Right ventricle myocardium superior (tissue), 1 donor: ENCODE measurements at regions not wholly inside any gene's neighbourhood (a gene's known extent, or its start where the extent isn't known, plus 50 kb on each side); places are given as distances from the start of the nearest gene placed in this dataset.

Source experiments
- ATAC-seq: fragments of 200-7000 bp; cut with Tn5 transposase; one replicate; pipeline ENCODE4 v1.9.1; 2020; ENCODE audit warnings: mild to moderate bottlenecking; ENCODE audit not compliant: poor library complexity
- DNase-seq: peaks from one replicate; pipeline ENCODE4 v3.0.0-alpha.2; 2020
- intact Hi-C: fragments of 100-400 bp; cut with DNase I; formaldehyde crosslinking; loops from one replicate; pipeline ENCODE4 v1.11.2; 2022
- donor health status: DM: no; HTN: yes; CAD: no; lungs with severe emphysema.

DNA sequence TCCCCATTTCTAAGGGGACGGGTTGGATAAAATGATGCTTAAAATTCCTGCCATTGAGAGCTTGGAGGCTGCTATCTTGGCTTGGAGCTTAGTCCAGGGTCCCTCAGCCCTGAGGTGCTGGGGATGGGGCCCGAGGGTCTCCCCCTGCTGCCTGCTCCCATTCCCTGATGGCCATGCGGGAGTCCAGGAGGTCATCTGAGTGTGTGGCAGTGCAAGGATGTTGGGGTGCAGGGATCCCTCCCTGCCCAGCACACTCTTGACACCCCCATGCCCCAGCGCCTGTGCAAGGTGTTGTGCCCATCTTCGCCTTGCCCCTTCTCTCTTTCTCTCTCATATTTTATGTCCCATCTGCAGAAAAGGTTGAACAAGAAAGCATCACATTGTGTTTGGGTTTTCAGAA lies 90.4 kb downstream of the IRF8 start:
- intact Hi-C loops, result no loop called here

DNA sequence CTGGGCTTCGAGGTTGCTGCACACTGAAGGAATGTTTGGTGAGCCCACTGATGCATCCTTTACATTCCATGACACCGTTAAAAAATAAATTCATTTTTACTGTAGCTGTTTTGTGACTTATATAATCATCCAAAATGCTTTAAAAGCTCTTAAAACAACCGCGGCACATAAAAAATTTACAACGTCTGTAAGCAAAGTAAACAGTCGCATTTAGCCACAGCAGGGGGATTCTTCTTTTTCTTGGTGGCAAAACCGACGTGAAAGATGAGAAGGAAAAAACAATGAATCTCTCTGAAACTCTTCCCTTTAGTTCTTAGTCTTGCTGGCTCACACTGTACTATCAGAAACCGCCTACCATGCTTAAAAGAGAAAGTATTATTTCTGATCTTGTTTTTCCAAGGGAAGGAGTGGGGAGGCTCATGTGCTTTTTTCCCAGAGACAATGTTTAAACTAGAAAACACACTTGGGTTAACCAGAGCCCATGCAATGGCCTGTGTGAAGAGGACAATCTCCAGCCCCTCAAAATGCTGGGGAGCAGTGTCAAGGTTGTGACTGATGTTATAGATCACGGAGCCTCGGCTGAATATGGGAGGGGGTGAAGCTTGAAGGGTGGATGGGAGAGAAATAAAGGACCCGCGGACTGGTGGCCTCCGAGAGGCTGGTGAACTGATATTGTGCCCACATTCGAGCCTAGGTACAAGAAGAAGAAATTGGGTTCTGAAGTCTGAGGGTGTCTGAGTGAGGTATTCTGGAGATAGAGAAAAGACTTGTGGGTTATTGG lies 91.1 kb downstream of the IRF8 start:
- DNase-seq, result no peak
- no peak for ATAC-seq
- intact Hi-C loops, result no loop called here

More for the DNA sequence above, 90.4 kb downstream of the IRF8 start:
- no peak for ATAC-seq
- DNase-seq, result no peak

DNA sequence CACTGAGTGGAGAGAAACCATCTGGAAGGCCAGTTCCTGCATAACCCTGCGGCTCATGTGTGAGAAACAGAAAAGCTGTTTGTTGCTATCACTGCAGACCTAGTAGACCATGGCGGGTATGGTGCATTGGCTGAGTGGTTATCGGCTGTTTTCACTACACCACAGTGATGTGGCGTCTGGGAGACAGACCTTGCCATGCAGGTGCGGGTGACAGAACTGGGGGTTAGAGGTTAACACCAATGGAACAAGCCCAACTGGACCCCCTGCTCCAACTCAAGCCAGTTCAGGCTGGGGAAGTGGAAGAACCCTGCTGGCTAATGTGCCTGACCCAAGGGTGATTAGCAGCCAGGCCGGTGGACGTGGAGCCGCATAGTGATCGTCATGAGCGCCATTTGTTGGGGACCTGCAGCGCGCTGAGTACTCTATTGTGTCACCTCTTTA lies 91.9 kb downstream of the IRF8 start:
- ATAC-seq (no peak), DNase-seq (no peak)
- intact Hi-C loops, result no loop called here

DNA sequence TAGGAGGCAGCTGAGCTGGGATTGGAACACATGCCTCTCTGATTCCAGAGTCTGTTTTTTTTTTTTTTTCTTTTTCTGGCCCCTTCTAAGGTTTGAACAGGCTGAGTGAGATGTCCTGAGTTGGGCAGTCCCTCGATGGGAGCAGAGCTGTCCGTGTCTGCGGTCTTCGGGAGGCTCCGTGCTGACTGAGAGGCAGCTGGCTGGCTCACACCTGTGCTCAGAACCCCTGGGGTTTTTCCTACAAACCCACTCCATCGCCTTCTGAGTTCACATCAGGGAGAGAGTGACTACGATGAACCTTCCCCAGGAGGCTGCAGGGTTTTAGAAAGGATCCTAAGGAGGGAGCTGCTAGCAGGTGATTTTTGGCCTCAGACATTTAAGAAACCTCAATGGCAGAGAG lies 92.5 kb downstream of the IRF8 start:
- DNase-seq (no peak), ATAC-seq (no peak)
- intact Hi-C loops, result no loop called here

DNA sequence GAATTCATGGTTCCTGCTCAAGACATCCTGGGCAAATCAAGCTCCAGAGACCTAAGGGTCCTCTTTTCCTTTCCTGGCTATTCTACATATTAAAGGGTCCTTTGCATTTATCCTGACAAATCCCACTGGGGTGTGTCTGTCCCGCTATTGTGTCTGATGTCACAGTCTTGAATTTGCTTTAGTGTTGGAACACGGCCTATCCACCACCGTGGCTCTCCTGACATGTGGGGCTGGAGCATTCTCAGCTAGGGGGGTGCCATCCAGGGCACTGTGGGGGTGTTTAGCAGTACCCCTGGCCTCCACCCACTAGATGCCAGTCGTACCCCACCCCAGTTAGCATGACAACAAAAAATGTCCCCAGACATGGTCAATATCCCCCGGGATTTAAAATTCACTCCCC lies 92.9 kb downstream of the IRF8 start:
- intact Hi-C loops, result no loop called here
- ATAC-seq, result no peak

DNA sequence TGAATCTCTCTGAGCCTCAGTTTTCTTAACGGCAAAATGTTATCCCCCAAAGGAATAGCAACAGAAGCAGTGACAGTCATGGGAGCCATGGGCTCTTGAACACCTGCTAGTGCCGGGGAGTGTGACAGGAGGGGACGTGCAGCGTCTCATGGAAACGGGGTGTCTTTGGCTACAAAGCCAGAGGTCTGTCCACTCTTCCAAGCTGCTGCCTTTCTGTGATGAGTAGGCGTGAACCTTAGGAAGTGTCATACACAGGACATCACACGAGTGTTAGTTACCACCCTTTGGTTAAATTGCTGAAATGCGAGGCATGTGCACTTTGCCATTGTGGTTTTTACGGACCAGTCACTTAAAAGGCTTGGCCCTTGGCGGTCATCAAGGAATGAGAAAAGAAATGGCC lies 93.4 kb downstream of the IRF8 start:
- DNase-seq (no peak), ATAC-seq (no peak)
- intact Hi-C loops, result no loop called here

More for the DNA sequence above, 92.9 kb downstream of the IRF8 start:
- no peak for DNase-seq

DNA sequence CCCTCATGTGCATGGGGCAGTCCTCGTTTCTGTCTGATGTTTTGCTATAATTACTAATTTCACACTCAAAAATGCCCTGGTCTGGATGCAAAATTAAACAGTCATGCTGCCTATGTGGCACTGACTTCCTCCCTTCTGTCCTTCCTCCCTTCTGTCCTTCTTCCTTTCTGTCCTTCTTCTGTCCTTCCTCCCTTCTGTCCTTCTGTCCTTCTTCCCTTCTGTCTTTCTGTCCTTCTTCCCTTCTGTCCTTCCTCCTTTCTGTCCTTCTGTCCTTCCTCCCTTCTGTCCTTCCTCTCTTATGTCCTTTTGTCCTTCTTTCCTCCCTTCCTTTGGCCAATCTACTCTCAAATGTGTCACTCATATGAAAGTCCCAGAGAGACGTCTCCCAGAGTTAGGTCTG lies 93.8 kb downstream of the IRF8 start:
- ATAC-seq (no peak), DNase-seq (no peak)
- intact Hi-C loops, result no loop called here

DNA sequence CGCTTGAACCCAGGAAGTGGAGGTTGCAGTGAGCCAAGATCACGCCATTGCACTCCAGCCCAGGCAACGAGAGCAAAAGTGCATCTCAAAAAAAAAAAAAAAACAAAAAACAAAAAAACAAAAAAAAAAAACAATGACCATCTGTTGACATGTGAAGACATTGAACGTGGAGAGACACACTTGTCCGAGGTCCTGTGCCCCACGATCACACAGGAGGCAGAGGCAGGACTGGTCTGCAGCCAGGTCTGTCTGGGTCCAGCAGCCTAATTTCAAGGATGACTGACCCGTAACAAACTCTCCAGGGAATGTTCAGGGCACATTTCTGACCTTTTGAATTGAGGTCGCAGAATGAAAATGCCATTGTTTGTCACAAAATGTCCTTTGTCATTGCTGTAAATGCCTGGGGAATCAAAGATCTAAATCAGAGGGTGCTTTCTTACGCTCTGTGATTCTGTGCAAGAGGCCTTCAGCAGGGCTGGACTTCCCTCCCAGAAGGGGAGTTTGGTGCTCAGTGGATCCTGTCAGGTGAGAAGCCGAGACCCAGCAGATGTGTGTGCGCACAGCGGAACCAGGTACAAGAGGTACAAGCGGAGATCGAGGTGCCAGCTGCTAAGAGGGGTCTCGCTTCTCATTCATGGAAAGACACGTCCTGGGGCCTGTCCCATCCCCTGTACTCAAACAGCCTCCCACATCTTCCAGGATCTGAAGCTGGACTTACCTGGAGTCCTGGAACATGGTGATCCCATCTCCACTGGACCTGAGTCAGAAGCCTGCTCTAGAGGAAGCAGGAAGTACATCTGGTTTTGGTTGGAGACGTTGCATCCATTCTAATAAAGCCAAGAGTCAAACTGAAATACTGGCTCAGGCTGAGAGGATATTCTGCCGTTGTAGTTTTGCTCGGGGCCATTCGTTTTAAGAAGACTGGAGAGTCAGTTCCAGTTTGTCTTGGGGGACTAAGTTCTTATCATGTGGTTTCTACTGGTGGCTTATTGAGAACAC lies 95.8 kb downstream of the IRF8 start:
- intact Hi-C loops, result no loop called here

DNA sequence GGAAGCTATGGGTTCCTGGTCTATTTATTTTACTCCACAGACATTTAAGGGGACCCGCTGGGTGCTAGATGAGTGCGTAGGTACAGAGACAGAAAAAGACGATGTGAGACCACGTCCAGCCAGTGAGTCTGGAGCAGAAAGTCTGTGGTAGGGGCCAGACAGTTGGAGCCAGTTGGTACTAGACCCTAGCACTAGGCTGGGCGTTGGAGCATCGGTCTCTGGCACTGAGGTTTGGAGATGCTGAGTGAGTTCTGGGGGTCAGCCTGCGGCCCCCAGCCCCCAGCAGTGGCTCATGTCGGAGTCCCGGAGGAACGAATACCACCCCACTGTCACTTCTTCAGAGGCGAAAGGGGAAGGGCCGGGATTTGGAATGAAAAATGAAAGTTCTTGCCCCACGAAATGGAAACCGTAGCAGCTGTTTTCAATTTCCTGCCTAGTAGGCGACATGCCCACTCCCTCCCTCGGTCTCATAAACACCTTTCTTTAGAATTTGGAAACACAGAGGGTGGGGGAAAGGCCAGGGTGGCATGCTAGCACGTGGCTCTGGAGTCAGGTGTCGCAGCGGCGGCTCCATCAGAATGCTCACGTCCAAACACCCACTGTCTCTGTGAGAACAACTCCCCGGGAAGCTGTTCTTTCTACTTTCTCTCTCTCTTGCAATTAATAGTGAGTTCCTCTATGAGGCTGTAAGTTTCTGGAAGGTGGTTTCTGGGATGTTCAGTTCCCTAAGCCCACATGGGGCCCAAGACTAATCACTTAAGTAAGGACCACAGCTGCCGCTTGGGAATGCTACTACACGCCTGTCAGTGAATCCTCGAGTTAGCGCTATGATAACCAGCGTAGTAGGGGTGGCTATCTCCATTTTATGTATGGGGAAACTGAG lies 96.8 kb downstream of the IRF8 start:
- intact Hi-C loops, result no loop called here
- DNase-seq, result no peak
- ATAC-seq, result no peak

More for the DNA sequence above, 95.8 kb downstream of the IRF8 start:
- ATAC-seq, result no peak
- DNase-seq, result no peak

DNA sequence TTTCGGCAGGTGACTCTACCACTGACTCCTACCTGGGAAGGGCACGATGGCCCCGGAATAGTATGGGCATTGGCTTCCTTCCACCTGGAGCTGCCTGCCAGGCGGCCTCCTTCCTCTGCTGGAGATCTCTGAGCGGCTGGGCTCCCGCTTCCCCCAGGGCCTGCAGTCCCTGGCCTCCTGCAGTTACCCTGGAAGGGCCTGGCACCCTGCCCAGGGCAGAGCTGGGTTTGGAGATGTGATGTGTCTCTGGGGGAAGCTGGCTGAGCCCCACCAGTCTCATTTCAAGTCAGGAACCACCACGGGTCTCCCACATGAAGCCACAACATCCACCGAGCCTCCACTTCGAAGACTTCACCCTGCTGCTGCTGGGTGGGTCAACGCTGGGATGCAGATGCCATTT lies 97.9 kb downstream of the IRF8 start:
- ATAC-seq, result no peak
- intact Hi-C loops, result no loop called here
- no peak for DNase-seq

DNA sequence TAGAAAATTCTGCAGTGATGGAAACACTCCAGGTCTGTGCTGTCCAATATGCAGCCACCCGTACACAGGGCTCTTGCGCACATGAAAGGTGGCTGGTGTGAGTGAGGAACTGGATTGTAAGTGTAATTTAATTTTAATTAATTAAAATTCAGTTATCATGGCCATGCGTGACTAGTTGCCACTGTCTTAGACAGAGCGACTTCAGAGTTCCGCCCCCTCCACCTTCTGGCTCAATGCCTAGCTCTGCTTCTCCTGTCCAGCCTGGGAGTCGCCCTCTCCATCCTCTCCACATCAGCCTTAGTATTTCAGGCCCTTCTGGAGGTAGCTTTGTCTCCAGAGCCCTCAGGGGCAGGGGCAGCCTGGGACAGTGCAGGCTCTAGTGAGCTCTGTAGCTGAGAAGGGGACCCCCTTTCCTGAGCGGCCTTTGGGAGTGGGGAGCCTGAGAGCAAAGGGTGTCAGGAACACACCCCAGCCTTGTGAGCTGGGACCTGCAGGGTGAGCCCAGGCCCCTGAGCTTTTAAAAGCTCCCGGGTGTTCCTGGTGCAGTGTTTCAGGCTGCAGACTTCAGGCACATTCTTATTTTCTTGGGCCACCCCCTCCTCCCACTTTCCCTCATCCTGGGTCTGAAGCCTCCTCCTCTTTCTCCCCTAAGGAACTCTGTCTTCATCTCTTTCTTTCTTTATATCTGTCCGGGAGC lies 99.4 kb downstream of the IRF8 start:
- no peak for ATAC-seq
- no peak for DNase-seq
- intact Hi-C loops, result no loop called here

DNA sequence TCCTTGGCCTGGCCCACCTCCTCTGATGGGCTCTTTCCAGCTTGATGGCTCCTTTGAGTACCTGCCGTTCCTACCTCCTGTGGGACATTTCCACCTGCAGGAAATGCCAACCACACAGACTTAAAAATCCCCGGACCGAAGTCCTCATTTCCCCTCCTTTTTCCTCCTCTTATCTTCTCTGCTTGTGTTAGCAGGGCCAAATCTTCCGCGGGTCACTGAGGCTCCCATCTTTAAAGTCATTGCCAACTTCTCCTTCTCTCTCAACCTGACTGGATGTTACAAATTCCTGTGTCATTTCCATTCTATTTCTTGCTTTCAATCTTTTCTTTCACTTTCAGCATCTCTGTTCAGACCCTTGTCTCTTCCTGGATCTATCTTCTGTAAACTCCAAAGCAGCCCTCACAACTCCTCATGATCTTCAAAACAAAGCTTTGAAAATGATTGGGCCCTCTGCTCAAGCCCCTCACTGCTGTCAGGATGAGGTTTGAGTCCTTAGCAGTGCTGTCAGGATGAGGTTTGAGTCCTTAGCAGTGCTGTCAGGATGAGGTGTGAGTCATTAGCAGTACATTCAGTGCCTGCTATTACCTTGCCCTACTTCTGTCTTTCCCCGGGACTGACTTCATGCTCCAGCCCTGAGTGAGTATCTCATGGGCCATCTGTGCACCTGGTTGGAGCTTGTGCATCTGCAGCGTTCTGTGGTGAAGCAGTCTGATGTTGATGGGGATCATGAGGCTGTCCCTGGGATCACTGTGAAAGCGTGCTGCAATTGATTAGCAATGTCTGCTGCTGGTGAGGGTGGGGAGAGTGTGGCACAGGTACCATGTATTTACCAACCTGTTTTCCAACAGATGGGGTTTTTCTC lies 100.1 kb downstream of the IRF8 start:
- DNase-seq (no peak), ATAC-seq (no peak)
- intact Hi-C loops, result no loop called here

DNA sequence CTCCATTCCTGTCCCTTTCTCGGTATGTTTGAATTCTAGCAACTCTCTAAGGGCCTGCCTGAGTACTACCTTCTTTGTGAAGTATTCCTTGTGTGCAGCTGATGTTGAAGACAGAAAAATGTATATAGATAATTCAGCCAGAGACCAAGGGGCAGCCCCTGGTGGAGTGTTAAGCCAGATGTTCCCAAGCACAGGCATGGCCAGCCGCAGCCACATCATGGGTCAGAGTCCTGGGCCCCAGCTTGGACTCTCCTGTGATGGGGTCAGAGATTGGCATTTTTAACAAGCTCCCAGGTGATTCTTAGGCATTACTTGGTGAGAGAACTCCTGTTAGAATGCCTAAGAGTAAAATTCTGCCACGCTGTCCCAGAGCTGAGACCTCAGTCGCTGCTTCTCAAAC lies 100.8 kb downstream of the IRF8 start:
- ATAC-seq (no peak), DNase-seq (no peak)
- intact Hi-C loops, result no loop called here

DNA sequence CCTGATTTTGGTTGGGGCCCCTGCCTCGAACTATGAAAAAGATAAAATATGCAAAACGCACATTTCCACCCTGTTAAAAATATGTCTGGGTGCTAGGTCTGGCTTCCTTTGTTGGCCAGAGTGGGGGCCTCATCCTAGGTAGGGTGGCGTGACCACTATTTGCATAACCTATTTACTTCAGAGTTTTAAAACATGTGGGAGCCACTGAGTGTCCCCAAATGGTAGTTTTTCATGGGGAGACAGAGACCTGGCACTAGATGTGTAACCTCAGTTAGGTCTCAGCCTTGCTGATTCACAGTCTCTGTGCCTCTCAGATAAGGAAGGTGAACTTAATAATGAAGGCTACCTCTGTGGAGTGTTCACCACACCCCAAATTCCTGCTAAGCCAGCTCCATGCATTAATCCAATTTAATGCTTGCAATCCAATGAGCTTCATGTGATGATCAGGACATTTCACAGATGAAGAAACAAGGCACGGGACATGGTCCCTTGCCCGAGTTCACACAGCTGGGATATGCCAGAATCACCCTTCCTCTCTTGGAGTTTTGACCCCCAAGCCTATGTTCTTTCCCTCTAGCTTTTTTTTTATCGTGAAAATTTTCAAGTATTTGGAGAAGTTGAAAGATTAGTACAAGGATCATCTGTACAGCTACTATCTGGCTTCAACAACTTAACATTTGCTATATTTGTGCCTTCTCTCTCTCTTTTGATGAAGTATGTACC lies 103.4 kb downstream of the IRF8 start:
- ATAC-seq, result no peak
- intact Hi-C loops, result no loop called here
- DNase-seq, result no peak

DNA sequence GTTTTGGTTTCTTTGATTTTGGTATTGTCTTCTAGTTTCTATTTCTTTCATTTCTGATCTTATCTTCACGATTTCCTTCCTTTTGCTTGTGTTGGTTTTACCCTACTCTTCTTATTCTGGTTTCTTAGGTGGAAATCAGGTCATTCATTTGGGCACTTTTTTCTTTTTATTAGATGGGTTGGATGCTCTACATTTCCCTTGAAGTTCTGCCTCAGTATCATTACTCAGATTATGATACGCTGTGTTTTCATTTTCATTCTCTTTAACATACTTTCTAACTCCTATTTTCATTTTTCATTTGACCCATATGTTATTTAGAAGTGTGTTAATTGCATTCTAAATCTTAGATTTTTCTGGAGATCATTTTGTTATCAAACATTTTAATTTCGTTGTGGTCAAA lies 108.6 kb downstream of the IRF8 start:
- ATAC-seq, result no peak

DNA sequence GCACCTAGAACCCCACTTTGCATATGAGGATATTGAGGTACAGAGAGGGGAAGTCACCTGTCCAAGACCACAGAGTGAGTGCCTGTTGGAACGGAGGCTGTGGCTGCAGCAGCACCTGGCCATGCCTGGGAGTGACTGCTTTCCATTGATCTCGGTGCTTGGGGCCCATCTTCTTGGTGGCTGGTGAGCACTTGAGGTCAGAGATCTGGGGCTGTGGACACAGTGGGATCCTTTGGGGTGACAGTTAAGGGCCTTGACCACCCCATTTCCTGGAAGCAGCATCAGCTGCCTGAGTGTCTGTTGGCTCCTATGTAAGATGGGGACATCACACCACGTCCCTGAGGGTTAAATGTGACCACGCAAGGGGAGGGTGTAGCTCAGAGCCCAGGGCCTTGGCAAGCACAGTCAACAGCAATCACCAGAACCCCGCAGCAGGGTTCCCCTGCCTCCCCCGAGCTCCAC lies 111.7 kb downstream of the IRF8 start:
- DNase-seq (no peak), ATAC-seq (no peak)
- intact Hi-C loops, result loop anchor here (10.0 kb wide), 1 partner anchor 64 kb away; no protein-coding TSS in a partner anchor

More for the DNA sequence above, 108.6 kb downstream of the IRF8 start:
- intact Hi-C loops, result no loop called here
- DNase-seq, result no peak

DNA sequence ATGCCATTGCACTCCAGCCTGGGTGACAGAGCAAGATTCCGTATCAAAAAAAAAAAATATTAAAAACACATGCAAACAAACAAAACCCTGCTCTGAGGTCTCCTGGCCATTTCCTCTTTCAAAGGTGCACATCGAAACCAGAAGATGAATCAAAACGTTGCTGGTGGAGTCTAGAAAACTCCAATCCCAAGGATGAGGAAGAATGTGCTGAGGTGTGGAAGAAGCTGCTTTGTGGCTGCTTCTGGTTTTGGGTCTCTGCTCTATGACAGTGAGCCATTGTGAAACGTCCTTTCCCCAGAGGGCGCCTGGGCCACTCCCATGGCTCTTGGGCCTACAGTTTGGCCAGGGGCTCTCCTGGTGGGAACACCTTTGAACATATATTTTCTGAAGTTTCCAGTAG lies 112.6 kb downstream of the IRF8 start:
- ATAC-seq, result no peak
- intact Hi-C loops, result loop anchor here (10.0 kb wide), 1 partner anchor 63 kb away; no protein-coding TSS in a partner anchor

More for the DNA sequence above, 112.6 kb downstream of the IRF8 start:
- DNase-seq, result no peak
